Activated CD4-positive, alpha-beta T cell treated with anti-CD3 and anti-CD28 coated beads for 48 hours (primary cell): ENCODE measurements at regions not wholly inside any gene's neighbourhood (a gene's known extent, or its start where the extent isn't known, plus 50 kb on each side); places are given as distances from the start of the nearest gene placed in this dataset.

Source experiments
- DNase-seq: peaks from one replicate; pipeline ENCODE4 v3.0.0-alpha.2; 2020

DNA sequence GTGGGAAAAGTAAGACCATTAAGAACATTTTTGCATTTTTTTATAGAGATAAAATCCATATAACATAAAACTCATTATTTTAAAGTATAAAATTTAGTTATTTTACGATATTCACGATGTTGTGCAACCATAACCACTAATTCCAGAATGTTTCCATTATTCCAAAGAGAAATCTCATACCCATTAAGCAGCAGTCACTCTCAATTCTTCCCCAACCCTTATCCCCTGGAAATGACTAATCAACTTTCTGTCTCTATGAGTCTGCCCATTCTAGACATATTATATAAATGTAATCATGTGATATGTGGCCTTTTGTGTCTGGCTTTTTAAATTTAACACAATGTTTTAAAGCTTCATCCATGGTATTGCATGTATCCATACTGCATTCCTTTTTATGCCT lies 115.6 kb upstream of the ADAMTSL1 start:
- DNase-seq = no peak

GRCh38 chr9:18359335-18359734 lies 114.6 kb upstream of the ADAMTSL1 start:
- no peak for DNase-seq

- DNase-seq = no peak
These were observed 113.9 kb upstream of the ADAMTSL1 start for GRCh38 chr9:18360005-18360404.

GRCh38 chr9:18361646-18362045 lies 112.3 kb upstream of the ADAMTSL1 start:
- DNase-seq = no peak

DNA sequence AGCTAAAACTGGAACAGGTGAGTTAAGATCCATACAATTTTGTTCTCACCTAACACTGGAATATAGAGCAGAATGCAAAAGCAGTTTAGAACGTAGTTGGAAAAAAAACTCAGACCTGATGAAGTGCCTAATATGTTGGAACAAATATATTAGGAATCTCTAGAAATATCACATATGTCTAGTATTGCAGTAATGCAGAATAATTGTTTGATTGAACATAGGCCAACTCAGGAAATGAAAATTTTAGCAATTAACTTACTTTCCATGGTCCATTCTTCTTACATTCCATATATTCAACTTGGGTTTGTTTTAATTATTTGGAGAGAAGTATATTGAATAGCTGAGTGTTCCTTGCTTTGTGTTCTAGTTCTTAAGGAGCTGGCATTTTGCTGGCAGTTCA lies 111.8 kb upstream of the ADAMTSL1 start:
- DNase-seq = no peak

DNA sequence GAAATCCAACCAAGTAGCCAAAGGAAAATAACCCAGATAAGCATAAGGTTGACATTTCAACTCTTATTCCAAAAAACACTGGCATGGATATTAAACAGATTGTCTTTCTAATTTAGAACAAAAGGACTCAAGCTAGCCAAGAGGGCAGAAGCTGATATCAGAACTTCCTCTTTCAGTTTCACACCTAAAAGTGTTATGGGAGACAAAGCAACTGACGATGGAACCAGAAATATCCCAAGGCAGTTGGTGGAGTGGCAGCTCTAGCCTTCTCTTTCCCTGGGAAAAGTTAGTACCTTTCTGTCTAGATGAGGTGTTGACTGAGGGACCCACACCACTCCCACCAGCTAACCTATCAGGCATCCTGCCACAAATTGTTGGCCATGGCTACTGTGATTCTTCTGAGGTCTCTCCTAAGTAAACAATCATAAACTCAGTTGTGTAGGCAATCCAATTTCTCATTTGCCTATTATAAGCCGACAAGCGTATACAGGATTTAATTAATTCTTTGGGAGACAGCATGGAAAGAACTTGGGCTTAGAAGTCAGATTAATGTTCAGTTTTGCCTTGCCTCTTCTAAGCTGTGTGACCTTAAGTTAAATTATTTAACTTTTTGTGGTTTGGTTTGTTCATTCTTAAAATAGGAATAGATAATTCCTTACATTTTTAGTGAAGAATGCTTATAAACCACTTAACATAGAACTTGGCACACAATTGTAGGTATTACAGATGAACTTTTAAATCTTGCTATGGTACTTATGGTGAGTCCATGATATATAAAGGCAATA lies 110.9 kb upstream of the ADAMTSL1 start:
- DNase-seq = no peak

GRCh38 chr9:18365651-18366050 lies 108.3 kb upstream of the ADAMTSL1 start:
- no peak for DNase-seq

DNA sequence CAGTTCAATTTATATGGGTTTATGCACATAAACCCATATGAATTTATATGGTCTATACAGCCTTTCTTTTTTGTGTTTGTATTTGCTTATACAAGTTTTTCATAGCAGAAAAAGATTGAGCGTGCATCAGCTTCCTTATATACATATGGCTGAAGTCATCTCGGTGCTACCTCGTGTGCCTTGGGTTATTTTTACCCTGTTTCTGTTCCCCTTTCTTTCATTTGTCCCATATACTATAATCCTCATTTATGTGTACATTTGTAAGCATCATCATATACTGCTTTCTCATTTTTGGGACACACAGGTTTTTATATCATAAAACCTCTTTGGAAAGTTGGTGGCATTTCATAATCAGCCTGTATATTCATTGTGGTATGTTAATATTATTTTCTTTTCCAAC lies 107.8 kb upstream of the ADAMTSL1 start:
- DNase-seq = no peak

GRCh38 chr9:18368206-18368605 lies 105.7 kb upstream of the ADAMTSL1 start:
- no peak for DNase-seq

- DNase-seq = no peak
These were observed 102.8 kb upstream of the ADAMTSL1 start for GRCh38 chr9:18371141-18371540.

DNA sequence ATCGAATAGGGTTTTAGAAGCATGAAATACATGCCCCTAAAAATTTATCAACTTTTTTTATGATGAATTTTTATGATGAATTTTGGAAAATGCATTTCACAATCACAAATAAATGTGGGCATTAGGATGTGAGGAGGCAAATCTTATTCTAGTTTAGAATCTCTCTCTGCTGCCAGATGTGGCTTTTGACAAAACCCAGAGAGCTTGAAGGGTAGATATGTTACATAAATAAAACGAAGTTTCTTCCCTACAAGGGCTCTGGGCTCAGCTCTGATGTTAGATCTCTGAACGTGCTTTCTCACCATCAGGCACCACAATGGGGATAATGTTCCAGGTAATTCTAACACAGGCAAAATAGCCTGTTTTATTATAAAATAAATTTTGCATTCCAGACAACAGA lies 102.3 kb upstream of the ADAMTSL1 start:
- DNase-seq = no peak

DNA sequence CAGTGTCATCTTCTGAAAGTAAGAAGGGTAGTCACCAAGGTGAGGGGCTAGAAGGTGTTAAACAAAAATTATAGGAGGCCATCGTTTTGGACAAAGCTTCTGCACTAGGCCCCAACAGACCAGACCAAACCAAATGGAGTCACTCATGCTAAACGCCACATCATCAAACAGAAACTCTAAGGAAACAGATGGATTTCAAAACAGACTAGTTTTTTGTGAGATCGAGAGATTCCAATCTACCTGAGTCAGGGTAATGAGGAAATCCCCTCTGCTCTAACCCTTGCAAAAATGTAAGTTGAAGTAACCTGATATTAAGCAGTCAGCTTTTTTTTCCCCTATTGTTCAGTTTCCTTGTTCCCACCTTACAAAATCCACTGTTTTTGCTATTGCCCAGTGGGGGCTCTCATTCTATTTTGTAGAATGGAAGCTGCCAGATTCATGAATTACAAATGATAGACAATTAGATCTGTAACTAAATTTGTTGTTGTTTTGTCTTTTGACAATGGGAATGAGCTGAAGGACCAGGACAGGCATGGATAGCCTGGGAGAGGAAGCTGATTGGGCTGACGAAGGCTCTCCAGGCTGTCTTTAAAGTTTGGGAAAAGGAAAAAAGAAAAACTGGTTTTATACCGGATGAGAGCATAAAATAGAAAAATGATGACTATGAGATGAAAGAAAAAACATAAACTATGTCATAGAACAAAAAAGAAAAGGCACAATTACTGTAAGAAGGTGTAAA lies 94.7 kb upstream of the ADAMTSL1 start:
- DNase-seq = no peak

DNA sequence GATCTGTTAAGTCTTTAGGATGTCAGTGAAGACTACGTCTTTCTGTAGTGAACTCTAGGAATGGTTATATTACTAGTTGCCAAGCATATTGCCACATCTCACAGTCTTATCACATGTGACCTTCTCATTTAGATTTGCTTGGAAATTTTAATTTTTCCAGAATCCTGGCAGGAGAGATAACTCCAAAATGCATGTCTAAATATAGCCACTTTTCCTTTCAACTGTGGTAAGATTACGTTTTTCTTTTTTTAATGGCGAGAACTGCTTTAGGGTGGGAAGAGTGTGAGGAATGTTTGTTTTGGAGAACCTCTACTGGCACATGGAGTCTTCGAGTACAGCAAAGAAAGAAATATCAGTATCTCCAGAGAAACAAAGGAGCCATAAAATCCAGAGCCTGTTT lies 91.7 kb upstream of the ADAMTSL1 start:
- no peak for DNase-seq

DNA sequence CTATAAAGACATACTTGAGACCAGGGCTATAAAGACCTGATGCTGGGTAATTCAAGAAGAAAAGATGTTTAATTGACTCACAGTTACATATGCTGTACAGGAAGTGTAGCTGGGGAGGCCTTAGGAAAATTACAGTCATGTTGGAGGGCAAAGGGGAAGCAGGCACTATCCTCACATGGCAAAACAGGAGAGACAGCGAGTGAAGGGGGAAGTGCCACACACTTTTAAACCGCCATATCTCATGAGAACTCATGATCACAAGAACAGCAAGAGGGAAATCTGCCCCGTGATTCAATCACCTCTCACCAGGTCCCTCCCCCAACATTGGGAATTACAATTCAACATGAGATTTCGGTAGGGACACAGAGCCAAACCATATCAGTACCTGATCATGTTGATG lies 89.9 kb upstream of the ADAMTSL1 start:
- no peak for DNase-seq

GRCh38 chr9:18385696-18386490 lies 88.1 kb upstream of the ADAMTSL1 start:
- DNase-seq = no peak

GRCh38 chr9:18390393-18390792 lies 83.6 kb upstream of the ADAMTSL1 start:
- DNase-seq = no peak

GRCh38 chr9:18393340-18394130 lies 80.4 kb upstream of the ADAMTSL1 start:
- DNase-seq = no peak

DNA sequence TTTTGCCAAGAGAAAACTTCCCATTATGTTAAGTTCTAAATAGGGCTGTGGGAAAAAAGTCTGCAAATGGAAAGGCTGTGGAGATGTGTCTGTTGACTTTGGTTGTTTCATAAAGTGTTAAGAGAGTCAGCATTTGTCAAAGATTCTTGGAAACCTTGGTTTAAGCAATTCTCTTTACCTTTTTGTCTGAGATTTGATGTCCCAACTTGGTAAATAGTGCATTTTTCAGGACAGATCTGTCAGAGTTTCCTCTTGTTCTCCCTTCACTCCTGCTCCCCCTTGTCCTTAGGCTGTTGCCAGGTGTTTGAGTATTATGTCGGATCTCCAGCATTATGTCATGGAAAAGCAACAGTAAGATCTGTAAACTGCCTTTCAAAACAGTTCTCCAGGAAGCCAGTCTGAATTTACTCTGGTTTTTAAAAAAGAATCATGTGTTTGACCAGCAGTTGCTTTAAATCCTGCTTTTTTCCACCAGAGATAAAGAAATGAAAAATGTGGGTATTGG lies 79.1 kb upstream of the ADAMTSL1 start:
- DNase-seq = no peak

- no peak for DNase-seq
These were observed 77.7 kb upstream of the ADAMTSL1 start for GRCh38 chr9:18396102-18396728.

GRCh38 chr9:18397076-18397475 lies 76.9 kb upstream of the ADAMTSL1 start:
- DNase-seq = no peak

- no peak for DNase-seq
These were observed 75.9 kb upstream of the ADAMTSL1 start for GRCh38 chr9:18398038-18398437.

- no peak for DNase-seq
These were observed 69.4 kb upstream of the ADAMTSL1 start for GRCh38 chr9:18404434-18405029.
